ENCODE measurements at regions not wholly inside any gene's neighbourhood (a gene's known extent, or its start where the extent isn't known, plus 50 kb on each side); places are given as distances from the start of the nearest gene placed in this dataset.

GRCh38 chr5:30781643-30782042 lies 411.8 kb upstream of the CDH6 start:
- Mint-ChIP-seq H3K27ac (no peak overlapping the region), H3K4me1 (no peaks in the 10 kb centered on the region), H3K36me3 (no peaks in the 10 kb centered on the region), H3K9me3 (peaks cover 6 to 13% of the 10 kb centered on the region in 2 donors), H3K27me3 (no peaks in the 10 kb centered on the region), H3K4me3 (no peak overlapping the region)
- ATAC-seq (replicated peaks) (no peak), DNase-seq (no peak)

- Mint-ChIP-seq H3K27ac (no peak overlapping the region), H3K4me3 (no peak overlapping the region), H3K27me3 (no peaks in the 10 kb centered on the region), H3K4me1 (no peaks in the 10 kb centered on the region), H3K9me3 (no peaks in the 10 kb centered on the region), H3K36me3 (no peaks in the 10 kb centered on the region)
- DNase-seq, result no peak
- no peak for ATAC-seq (replicated peaks)
These were observed 425.3 kb upstream of the CDH6 start for GRCh38 chr5:30768056-30768690.

- Mint-ChIP-seq H3K27ac (no peak overlapping the region), H3K27me3 (no peaks in the 10 kb centered on the region), H3K4me1 (no peaks in the 10 kb centered on the region), H3K4me3 (no peak overlapping the region), H3K36me3 (no peaks in the 10 kb centered on the region), H3K9me3 (peaks cover 0 to 4% of the 10 kb centered on the region in 2 donors)
- ATAC-seq (replicated peaks), result no peak
- no peak for DNase-seq
These were observed 427.8 kb upstream of the CDH6 start for GRCh38 chr5:30765706-30766105.

- DNase-seq (no peak), ATAC-seq (replicated peaks) (no peak)
- H3K9me3 Mint-ChIP-seq, result peaks cover 0 to 4% of the 10 kb centered on the region in 2 donors
- no peaks in the 10 kb centered on the region for H3K36me3 Mint-ChIP-seq
- H3K27ac Mint-ChIP-seq, result no peak overlapping the region
- H3K4me3 Mint-ChIP-seq, result no peak overlapping the region
- no peaks in the 10 kb centered on the region for H3K4me1 Mint-ChIP-seq
- no peaks in the 10 kb centered on the region for H3K27me3 Mint-ChIP-seq
These were observed 428.3 kb upstream of the CDH6 start for GRCh38 chr5:30765227-30765626.

- no peak overlapping the region for H3K27ac Mint-ChIP-seq
- H3K36me3 Mint-ChIP-seq, result no peaks in the 10 kb centered on the region
- DNase-seq (no peak), ATAC-seq (replicated peaks) (no peak)
- H3K9me3 Mint-ChIP-seq, result peaks cover 2 to 4% of the 10 kb centered on the region in 2 donors
- H3K4me1 Mint-ChIP-seq, result no peaks in the 10 kb centered on the region
- no peaks in the 10 kb centered on the region for H3K27me3 Mint-ChIP-seq
- no peak overlapping the region for H3K4me3 Mint-ChIP-seq
These were observed 428.8 kb upstream of the CDH6 start for GRCh38 chr5:30764704-30765103.

- no peaks in the 10 kb centered on the region for H3K4me1 Mint-ChIP-seq
- H3K9me3 Mint-ChIP-seq, result peaks cover 10 to 13% of the 10 kb centered on the region in 2 donors
- no peak overlapping the region for H3K4me3 Mint-ChIP-seq
- no peak overlapping the region for H3K27ac Mint-ChIP-seq
- H3K36me3 Mint-ChIP-seq, result no peaks in the 10 kb centered on the region
- no peaks in the 10 kb centered on the region for H3K27me3 Mint-ChIP-seq
- no peak for ATAC-seq (replicated peaks)
- no peak for DNase-seq
These were observed 433.8 kb upstream of the CDH6 start for GRCh38 chr5:30759731-30760130.

- Mint-ChIP-seq H3K36me3 (no peaks in the 10 kb centered on the region), H3K9me3 (peaks cover 9 to 13% of the 10 kb centered on the region in 2 donors), H3K4me1 (no peaks in the 10 kb centered on the region), H3K4me3 (no peak overlapping the region), H3K27me3 (no peaks in the 10 kb centered on the region), H3K27ac (no peak overlapping the region)
- DNase-seq, result no peak
- no peak for ATAC-seq (replicated peaks)
These were observed 441.5 kb upstream of the CDH6 start for GRCh38 chr5:30752015-30752414.

- DNase-seq (no peak), ATAC-seq (replicated peaks) (no peak)
- Mint-ChIP-seq H3K36me3 (no peaks in the 10 kb centered on the region), H3K4me3 (no peak overlapping the region), H3K27me3 (no peaks in the 10 kb centered on the region), H3K9me3 (peaks cover 7 to 13% of the 10 kb centered on the region in 2 donors), H3K4me1 (no peaks in the 10 kb centered on the region), H3K27ac (no peak overlapping the region)
These were observed 443.5 kb upstream of the CDH6 start for GRCh38 chr5:30749971-30750370.

- no peaks in the 10 kb centered on the region for H3K36me3 Mint-ChIP-seq
- no peaks in the 10 kb centered on the region for H3K27me3 Mint-ChIP-seq
- H3K4me3 Mint-ChIP-seq, result no peak overlapping the region
- H3K27ac Mint-ChIP-seq, result no peak overlapping the region
- H3K9me3 Mint-ChIP-seq, result peaks cover 6 to 7% of the 10 kb centered on the region in 2 donors
- ATAC-seq (replicated peaks), result no peak
- no peak for DNase-seq
- no peaks in the 10 kb centered on the region for H3K4me1 Mint-ChIP-seq
These were observed 446.1 kb upstream of the CDH6 start for GRCh38 chr5:30747412-30747811.

- no peak overlapping the region for H3K27ac Mint-ChIP-seq
- no peak for ATAC-seq (replicated peaks)
These were observed 456.8 kb upstream of the CDH6 start for GRCh38 chr5:30736669-30737068.

GRCh38 chr5:30734118-30734517 lies 459.4 kb upstream of the CDH6 start:
- Mint-ChIP-seq H3K4me3 (no peak overlapping the region), H3K27me3 (no peaks in the 10 kb centered on the region)

More at GRCh38 chr5:30736669-30737068, 456.8 kb upstream of the CDH6 start:
- no peaks in the 10 kb centered on the region for H3K4me1 Mint-ChIP-seq
- DNase-seq, result no peak
- no peaks in the 10 kb centered on the region for H3K27me3 Mint-ChIP-seq
- no peak overlapping the region for H3K4me3 Mint-ChIP-seq
- no peaks in the 10 kb centered on the region for H3K36me3 Mint-ChIP-seq
- H3K9me3 Mint-ChIP-seq, result peaks cover 6 to 10% of the 10 kb centered on the region in 2 donors

GRCh38 chr5:30725073-30725472 lies 468.4 kb upstream of the CDH6 start:
- no peak for DNase-seq
- ATAC-seq (replicated peaks), result no peak
- Mint-ChIP-seq H3K27me3 (no peaks in the 10 kb centered on the region), H3K4me1 (no peaks in the 10 kb centered on the region), H3K36me3 (no peaks in the 10 kb centered on the region), H3K9me3 (peaks cover 7% of the 10 kb centered on the region in 2 donors), H3K4me3 (no peak overlapping the region), H3K27ac (no peak overlapping the region)

More at GRCh38 chr5:30734118-30734517, 459.4 kb upstream of the CDH6 start:
- DNase-seq (no peak), ATAC-seq (replicated peaks) (no peak)
- Mint-ChIP-seq H3K36me3 (no peaks in the 10 kb centered on the region), H3K27ac (no peak overlapping the region), H3K9me3 (peaks cover 7 to 8% of the 10 kb centered on the region in 2 donors), H3K4me1 (no peaks in the 10 kb centered on the region)

GRCh38 chr5:30698217-30698616 lies 495.3 kb upstream of the CDH6 start:
- no peak overlapping the region for H3K4me3 Mint-ChIP-seq
- no peak overlapping the region for H3K27ac Mint-ChIP-seq
- ATAC-seq (replicated peaks) (no peak), DNase-seq (no peak)
- H3K36me3 Mint-ChIP-seq, result no peaks in the 10 kb centered on the region
- H3K27me3 Mint-ChIP-seq, result no peaks in the 10 kb centered on the region
- peaks cover 17 to 24% of the 10 kb centered on the region in 2 donors for H3K9me3 Mint-ChIP-seq
- H3K4me1 Mint-ChIP-seq, result no peaks in the 10 kb centered on the region

GRCh38 chr5:30693326-30693725 lies 500.2 kb upstream of the CDH6 start:
- Mint-ChIP-seq H3K4me3 (no peak overlapping the region), H3K36me3 (no peaks in the 10 kb centered on the region), H3K27ac (no peak overlapping the region), H3K27me3 (no peaks in the 10 kb centered on the region), H3K4me1 (no peaks in the 10 kb centered on the region), H3K9me3 (peaks cover 12% of the 10 kb centered on the region in 2 donors)
- ATAC-seq (replicated peaks), result no peak
- DNase-seq, result no peak

GRCh38 chr5:30690931-30691330 lies 502.6 kb upstream of the CDH6 start:
- H3K27me3 Mint-ChIP-seq, result no peaks in the 10 kb centered on the region
- H3K27ac Mint-ChIP-seq, result no peak overlapping the region
- DNase-seq, result no peak
- no peaks in the 10 kb centered on the region for H3K36me3 Mint-ChIP-seq
- H3K4me1 Mint-ChIP-seq, result no peaks in the 10 kb centered on the region
- H3K4me3 Mint-ChIP-seq, result no peak overlapping the region
- H3K9me3 Mint-ChIP-seq, result peaks cover 7% of the 10 kb centered on the region in 2 donors
- ATAC-seq (replicated peaks), result no peak

- Mint-ChIP-seq H3K4me1 (no peaks in the 10 kb centered on the region), H3K36me3 (no peaks in the 10 kb centered on the region), H3K4me3 (no peak overlapping the region), H3K9me3 (peaks cover 6 to 7% of the 10 kb centered on the region in 2 donors), H3K27me3 (no peaks in the 10 kb centered on the region), H3K27ac (no peak overlapping the region)
- DNase-seq (no peak), ATAC-seq (replicated peaks) (no peak)
These were observed 506.0 kb upstream of the CDH6 start for GRCh38 chr5:30687461-30687860.
